GM11168 (cell line): ENCODE measurements at regions not wholly inside any gene's neighbourhood (a gene's known extent, or its start where the extent isn't known, plus 50 kb on each side); places are given as distances from the start of the nearest gene placed in this dataset.
"Not testable (repeated sequence)": the region's sequence is repeated elsewhere in the genome, so short reads cannot be mapped to it uniquely, and the experiment has no call there.

Experiments
- in situ Hi-C: fragments of 300-500 bp; cut with MboI; formaldehyde crosslinking; loops from one replicate; pipeline ENCODE4 v1.12.0; 2022; ENCODE audit warnings: low sequenced_read_pairs; ENCODE audit not compliant: unreplicated experiment

GRCh38 chr5:89707891-89708290, 701.7 kb downstream of the CETN3 start:
- in situ Hi-C loops, result no loop called here

DNA sequence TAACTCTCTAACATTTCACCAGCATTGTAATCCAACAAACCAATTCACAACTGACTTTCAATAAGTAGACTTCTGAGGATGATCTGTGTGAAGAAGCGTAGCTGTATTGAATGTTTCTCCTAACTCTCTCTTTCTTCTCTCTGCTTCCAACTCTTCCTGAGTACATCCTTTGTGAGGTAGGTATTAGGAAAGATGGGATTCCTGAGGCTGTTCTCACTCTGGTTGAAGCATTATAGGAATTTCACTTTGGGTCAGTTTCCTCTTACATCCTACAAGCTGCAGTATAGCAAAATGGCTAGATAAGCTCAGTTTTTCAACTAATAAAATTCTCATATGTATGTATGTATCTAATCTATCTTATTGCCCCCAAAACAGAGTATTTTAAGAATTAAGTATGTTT, 702.8 kb downstream of the CETN3 start:
- in situ Hi-C loops, result no loop called here

DNA sequence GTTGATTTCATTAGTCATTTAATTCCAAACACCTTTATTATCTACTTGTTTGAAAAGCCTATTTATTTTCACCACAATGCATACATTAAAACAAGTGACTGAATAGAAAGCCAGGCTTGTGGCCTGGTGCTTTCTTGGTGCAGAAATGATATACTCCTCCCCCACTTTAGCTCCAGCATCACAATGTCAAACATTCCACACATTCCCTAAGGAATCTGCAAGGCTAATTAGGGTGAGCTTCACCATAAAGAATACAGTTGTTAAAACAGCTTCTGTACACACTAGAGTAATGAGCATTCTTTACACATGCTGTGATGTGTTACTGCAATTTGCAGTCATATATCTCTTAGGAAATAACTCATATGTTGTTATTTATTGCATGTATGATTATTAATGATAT, 705.7 kb downstream of the CETN3 start:
- in situ Hi-C loops, result no loop called here

GRCh38 chr5:89698028-89698427, 711.5 kb downstream of the CETN3 start:
- in situ Hi-C loops, result no loop called here

DNA sequence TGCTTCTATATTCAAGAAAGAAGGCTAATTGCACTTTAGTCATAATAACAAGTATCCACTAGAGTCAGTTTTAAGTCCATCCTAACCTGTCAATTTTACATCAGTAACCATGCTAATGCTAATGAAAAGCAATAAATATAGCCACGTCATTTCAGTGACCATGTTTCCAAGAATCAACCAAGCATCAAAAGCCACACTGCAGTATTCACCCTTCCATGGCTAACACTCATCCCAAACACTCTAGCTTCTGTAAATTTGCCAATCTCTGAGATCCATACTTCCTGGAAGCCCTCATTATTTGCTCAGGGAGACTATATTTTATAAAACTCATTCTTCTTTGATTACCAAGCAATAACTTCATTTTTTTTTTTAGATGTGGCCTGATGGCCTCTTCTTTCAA, 712.0 kb downstream of the CETN3 start:
- in situ Hi-C loops, result no loop called here

DNA sequence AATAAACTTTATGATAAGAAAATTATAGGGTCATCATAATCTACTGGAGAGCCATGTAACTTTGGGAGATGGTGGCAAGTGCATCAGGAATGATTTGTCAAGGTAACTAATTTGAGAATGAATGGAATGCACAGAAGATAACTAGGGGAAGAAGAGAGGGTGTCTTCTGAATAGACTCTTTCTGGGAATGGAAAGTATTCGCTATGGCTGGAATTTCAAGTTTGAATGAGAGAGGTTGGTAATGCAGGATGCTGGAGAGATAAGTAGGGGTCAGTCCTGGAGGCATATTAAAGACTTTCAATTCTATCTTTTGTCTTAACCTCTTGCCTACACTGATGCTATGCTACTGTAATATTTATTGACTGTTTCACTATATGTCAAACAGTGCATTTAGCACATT, 714.2 kb downstream of the CETN3 start:
- in situ Hi-C loops, result no loop called here

GRCh38 chr5:89694026-89694550, 715.5 kb downstream of the CETN3 start:
- in situ Hi-C loops, result no loop called here

DNA sequence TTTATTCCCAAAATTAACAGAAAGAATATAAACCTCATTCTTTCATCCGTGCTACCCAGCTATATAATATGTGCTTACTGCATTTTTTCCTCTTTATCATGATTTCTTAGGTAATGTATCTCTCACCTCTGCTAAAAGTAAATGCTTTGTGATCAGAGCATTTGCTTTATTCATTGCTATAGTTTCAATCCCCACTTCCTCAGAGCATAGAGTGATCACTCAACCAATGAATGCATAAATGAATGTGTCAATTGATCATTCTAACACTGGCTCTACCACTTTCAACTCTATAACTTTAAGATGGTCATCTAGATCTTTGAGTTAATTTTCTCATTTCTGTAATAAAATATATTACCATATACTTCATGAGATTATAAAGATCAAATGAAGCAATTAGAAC, 719.2 kb downstream of the CETN3 start:
- in situ Hi-C loops, result no loop called here

- in situ Hi-C loops, result no loop called here
These were observed 723.3 kb downstream of the CETN3 start for GRCh38 chr5:89686081-89686765.

DNA sequence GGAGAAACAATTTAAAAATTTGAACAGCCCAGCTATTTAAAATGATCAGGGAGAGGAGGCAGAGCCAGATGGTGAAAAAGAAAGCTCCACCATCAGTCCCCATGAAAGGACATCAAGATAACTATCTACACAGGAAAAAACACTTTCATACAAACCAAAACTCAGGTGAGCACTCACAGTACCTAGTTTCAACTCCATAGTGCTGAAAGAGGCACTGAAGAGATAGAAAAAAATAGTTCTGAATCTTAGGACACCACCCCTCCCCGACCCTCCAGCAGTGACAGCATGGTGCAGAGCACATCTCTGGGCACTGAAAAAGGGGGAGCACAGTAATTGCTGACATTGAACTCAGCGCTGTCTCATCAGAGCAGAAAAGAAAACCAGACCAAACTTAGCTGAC, 732.9 kb downstream of the CETN3 start:
- in situ Hi-C loops, result no loop called here

DNA sequence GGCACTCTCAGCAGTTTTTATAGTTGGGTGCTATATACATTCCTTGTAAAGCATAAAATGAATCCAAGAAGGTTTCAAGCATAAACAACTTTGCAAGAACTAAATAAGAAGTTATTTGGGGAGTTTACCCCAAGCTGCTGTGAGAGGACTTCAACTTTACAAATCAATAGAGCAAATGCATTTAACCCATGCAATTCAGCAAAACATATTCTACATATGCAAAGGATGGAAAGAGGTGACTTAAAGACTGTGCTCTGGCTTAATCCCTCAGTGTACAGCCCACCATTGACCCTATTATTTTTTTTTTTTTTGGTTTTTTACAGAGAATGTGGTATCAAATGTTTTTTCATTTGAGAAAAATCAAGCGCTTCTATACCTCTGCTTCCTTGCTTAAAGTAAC, 736.5 kb downstream of the CETN3 start:
- in situ Hi-C loops, result no loop called here

DNA sequence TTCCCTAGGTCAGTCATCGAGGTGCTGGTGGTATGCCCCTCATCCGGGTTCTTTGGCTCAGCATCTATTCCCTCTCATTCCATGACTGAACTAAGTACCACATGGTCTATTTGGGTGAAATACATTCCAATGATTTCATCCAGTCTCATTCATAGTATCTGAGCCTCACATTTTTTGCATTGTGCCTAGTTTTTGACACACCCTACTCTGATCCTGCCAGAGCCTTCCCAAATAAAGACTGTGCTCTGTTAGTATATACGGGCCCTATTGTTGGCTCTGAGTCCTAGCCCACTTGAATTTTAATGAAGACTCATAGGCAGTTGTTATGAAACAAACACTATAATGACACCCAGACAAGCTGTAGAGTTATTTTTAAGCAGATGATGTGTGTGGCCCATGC, 740.7 kb downstream of the CETN3 start:
- in situ Hi-C loops, result no loop called here

DNA sequence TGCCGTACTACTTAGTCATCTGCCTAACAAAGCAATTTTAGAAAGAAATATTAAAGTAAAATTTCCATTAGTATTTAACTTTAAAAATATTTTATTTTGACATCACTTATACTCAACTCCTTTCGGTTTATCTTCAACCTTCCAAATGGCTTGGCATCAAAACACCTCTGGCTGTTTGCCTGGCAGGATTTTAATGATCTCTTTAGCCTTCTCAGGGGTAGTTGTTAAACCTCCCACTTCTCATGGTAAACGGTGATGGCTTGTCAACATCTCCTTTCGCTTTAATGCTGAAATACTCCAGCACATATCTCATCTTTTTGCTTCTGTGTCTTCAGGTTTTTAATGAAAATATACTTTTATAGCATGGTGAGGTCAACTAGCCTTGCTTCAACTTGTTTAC, 747.1 kb downstream of the CETN3 start:
- in situ Hi-C loops, result no loop called here

DNA sequence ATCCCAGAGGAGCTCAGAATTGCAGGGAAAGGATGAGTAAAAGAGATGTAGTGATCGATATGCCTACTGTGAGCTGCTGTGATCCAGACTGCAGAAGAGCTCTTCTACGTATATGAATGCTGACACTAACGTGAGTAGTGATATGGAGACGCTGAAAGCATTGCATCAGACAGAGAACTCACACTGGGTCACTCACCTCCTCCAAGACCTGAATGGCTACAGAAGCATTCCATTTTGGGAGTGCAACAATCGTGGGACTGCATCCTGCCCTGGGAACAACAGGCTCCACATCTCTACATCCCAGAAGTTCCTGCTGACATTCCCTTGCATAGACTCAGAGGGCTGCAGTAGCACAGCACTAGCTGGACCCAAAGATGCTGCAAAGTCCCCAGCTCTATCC, 755.9 kb upstream of the MEF2C start:
- in situ Hi-C loops, result no loop called here

GRCh38 chr5:89634176-89634575, 751.2 kb upstream of the MEF2C start:
- in situ Hi-C loops, result not testable (repeated sequence)

- in situ Hi-C loops, result not testable (repeated sequence)
These were observed 747.1 kb upstream of the MEF2C start for GRCh38 chr5:89630064-89630463.

DNA sequence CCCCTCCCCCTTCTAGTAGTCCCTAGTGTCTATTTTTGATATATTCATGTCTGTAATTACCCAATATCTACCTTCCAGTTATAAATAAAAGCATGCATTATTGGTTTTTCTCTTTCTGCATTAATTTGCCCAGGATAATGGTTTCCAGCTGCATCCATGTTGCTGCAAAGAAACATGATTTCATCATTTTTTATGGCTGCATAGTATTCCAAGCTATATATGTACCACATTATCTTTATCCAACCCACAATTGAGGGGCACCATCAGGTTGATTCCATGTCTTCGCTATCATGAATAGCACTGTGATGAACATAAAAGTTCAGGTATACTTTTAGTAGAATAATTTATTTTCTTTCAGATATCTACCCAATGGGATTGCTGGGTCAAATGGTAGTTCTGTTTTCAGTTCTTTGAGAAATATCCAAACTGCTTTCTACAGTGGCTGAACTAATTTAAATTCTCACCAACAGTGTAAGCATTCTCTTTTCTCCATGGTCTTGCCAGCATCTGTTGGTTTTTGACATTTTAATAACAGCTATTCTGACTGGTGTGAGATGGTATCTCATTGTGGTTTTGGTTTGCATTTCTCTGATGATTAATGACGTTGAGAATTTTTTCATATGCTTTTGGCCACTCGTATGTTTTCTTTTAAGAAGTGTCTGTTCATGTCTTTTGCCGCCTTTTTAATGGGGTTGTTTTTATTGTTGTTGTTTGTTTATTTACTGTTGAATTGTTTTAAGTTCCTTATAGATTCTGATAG, 746.1 kb upstream of the MEF2C start:
- in situ Hi-C loops, result no loop called here

- in situ Hi-C loops, result no loop called here
These were observed 733.0 kb upstream of the MEF2C start for GRCh38 chr5:89615839-89616518.

- in situ Hi-C loops, result no loop called here
These were observed 730.4 kb upstream of the MEF2C start for GRCh38 chr5:89613222-89613956.

DNA sequence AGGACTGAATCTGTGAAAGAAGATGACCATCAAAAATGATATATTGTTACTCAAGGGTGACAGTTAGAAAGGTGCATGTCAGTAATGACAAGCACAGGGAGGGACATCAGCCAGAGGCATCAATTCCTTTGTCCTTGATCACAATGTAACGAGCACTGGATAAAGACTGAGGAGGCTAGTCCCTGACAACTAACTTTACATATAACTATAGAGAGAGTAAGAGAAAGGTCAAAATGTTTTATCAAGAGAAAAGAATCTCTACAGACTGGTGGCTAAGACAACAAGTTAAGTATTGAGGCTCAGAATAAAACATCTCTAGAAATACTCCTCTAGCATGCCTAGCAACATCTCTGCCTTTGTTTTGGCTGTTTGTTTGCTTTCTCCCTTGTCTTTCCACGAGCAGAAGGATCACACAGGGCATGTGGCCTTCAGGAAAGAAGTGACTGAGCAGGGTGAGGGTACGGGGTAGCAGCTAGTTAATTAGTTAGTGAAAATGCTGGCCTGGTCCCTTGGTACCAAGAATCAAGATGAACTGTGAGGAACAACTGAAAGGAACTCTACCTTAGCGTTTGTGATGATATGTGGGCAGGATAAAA, 724.1 kb upstream of the MEF2C start:
- in situ Hi-C loops, result no loop called here
